Activated effector memory CD4-positive, alpha-beta T cell treated with anti-CD3 and anti-CD28 coated beads, Interleukin-2, amount 50 U/mL, for 16 hours (primary cell): ENCODE measurements at regions not wholly inside any gene's neighbourhood (a gene's known extent, or its start where the extent isn't known, plus 50 kb on each side); places are given as distances from the start of the nearest gene placed in this dataset.

Experiments
- DNase-seq: peaks from one replicate; pipeline ENCODE4 v3.0.0-alpha.2; 2020

GRCh38 chr2:205860885-205861284 is 178.6 kb downstream of the NRP2 start:
- no peak for DNase-seq

- DNase-seq = no peak
Observed at GRCh38 chr2:205860181-205860580, 177.9 kb downstream of the NRP2 start.

GRCh38 chr2:205858881-205859441 is 176.7 kb downstream of the NRP2 start:
- no peak for DNase-seq

DNA sequence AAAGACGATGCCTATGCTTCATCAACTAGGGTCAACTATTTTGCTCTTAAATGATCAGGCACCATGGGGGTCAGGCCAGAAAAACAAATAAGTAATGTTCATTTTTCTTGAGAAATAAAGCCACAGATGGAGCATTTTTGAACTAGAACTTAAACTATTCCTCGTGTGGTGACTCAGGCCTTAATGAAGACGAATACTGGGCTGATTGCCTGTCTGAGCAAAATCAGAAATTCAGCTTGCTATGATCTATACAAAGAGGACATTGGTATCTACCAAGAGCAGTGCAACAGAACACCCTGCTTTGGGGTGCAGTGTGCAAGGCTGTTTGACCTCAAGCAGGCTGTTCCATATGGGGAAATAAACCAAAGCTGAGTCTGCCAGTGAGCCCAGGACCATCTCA is 176.0 kb downstream of the NRP2 start:
- no peak for DNase-seq

DNA sequence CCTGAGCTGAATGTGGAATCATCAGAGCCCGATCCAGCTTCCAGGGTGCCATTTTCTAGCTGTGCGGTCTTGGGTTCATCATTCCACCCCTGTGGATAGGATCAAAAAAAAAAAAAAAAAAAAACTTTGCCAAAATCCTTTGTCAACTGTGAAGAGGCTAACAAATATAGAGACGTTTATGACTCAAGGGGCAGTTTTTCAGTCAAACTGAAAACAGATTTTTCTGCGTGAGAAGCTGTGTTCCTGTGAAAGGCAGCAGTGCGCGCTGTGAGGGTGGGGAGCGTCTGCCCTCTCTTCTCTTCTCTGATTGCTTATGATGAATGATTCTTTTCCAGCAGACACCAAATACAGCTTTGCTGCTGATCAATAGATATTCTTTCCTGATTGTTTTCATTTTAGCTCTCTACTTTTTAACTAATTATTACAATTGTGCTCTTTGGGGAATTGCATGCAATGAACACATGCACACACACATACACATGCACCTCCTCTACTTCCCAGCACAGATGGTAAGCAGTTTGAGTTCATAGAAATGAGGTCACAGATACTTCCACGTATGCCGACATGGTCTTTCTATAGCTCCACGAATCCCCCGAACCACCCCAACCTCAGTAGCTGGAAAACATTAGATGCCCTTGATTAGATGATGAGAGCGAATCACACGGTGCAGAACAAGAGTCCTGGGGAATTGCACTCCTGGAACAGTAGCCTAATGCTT is 175.4 kb downstream of the NRP2 start:
- no peak for DNase-seq

DNA sequence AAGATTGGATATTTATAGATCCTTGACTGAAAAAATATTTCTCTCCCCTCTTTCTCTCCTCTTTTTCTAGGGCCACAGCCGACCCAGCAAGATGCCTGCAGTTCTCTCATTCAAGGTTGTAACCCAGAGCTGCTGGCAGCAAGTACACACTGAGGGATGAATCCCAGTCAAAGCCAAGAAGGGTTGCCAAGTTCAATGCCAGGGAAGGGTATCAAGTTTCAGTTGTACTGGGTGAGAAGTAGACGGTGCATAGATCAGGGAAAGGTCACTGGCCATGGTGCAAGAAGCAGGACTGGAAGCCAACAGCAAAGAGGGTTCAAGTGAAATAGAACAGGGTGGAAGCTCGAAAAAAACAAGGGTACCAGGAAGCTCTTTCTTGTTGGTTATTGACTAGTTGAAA is 170.2 kb downstream of the NRP2 start:
- DNase-seq = no peak

GRCh38 chr2:205850611-205851010 is 168.3 kb downstream of the NRP2 start:
- DNase-seq = no peak

- no peak for DNase-seq
Observed at GRCh38 chr2:205850132-205850531, 167.8 kb downstream of the NRP2 start.

- DNase-seq = no peak
Observed at GRCh38 chr2:205849136-205849535, 166.8 kb downstream of the NRP2 start.

- no peak for DNase-seq
Observed at GRCh38 chr2:205848601-205849000, 166.3 kb downstream of the NRP2 start.
